LNCaP clone FGC (cell line): ENCODE measurements at regions not wholly inside any gene's neighbourhood (a gene's known extent, or its start where the extent isn't known, plus 50 kb on each side); places are given as distances from the start of the nearest gene placed in this dataset.

Source experiments
- DNase-seq: peaks from one replicate; pipeline ENCODE4 v3.0.0-alpha.2; 2011; ENCODE audit warnings: low read depth
- H3K4me3 ChIP-seq: 2 replicates; pipeline ENCODE4 v1.5.1; 2011; ENCODE audit warnings: mild to moderate bottlenecking, low read depth, low read length, control low read depth
- TF ChIP-seq, protein P1 (sequence below): IDR thresholded peaks from 2 replicates; pipeline ENCODE4 v1.5.1; 2012; ENCODE audit warnings: mild to moderate bottlenecking; ENCODE audit not compliant: control insufficient read depth, insufficient read depth; ENCODE audit errors: extremely low read depth

DNA sequence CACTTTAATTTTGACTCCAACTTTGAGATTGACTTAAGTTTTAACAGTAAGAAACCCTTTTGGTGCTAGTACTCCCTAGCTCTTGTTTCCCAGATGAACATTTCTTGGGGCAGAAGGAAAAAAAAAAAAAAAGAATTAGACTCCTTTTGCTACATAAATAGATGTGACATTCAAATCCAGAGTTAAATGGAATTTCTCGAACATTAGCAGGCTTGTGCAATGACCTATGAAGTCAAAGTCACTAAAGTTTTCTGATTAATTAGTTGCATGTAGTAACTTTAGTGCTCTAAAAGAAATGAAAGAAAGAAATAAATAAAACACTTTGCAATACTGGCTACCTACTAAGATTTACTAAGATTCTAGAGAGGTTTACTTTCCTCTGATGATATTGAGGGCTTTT is 106.8 kb downstream of the TMEM174 start:
- no peak for DNase-seq
- H3K4me3 ChIP-seq, result no peak overlapping the region
- TF ChIP-seq, protein P1, sequence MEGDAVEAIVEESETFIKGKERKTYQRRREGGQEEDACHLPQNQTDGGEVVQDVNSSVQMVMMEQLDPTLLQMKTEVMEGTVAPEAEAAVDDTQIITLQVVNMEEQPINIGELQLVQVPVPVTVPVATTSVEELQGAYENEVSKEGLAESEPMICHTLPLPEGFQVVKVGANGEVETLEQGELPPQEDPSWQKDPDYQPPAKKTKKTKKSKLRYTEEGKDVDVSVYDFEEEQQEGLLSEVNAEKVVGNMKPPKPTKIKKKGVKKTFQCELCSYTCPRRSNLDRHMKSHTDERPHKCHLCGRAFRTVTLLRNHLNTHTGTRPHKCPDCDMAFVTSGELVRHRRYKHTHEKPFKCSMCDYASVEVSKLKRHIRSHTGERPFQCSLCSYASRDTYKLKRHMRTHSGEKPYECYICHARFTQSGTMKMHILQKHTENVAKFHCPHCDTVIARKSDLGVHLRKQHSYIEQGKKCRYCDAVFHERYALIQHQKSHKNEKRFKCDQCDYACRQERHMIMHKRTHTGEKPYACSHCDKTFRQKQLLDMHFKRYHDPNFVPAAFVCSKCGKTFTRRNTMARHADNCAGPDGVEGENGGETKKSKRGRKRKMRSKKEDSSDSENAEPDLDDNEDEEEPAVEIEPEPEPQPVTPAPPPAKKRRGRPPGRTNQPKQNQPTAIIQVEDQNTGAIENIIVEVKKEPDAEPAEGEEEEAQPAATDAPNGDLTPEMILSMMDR, result no peak

DNA sequence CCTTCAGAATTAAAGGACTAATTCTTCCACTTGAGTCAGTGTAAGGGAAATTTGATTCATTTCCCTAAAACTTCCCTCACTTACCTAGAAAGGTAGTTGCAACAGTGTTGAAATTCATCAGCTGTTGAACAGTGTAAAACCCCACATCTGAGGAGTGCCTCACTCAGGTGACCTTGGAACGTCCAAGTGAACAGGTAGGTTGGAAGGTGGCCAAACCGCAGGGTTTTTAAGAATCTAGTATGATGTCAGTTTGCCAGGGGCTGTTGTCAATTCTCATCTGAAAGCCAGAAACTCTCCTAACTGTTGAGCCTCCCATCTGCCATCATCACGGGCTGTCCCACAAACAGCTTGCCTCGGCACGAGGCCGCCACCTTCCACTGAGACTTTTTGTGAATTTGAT is 105.7 kb downstream of the TMEM174 start:
- TF ChIP-seq, protein P1, result no peak
- DNase-seq, result no peak
- H3K4me3 ChIP-seq, result no peak overlapping the region

DNA sequence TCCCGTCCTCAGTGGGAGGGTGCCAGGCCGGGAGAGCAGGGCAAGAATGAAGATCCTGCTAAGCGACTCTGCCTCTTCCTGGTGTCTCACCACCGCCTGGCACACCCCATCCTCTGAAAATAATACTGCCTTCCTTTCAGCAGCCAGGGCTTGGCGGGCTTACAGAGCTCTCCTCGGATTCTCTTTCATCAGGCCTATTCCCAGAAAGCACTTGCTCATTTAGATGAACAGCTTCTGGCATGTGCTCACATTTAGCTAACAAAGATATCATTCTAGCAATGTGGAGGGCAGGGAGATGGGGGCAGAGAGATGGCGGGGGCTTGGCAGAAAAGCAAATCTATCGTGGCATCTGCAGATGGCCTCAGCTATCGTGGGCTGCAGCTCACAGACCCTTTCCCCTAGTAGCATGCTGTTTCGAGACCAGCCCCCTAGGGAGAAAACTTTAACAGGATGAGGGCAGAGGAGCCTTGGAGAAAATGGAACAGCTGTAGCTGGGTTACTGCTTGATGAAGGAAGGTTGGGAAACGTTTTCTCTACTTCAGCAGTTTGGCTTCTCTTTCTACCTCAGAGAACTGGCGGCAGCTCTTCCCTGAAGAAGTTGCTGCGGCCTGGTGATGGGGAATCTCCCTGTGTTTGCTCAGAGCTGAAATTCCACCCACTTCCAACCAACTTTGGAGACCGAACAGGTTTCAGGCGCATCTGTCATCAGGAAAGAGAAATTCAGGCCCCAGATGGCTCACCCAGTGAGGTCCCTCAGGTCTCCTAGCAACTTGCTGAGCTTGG is 102.1 kb downstream of the TMEM174 start:
- TF ChIP-seq, protein P1, result no peak
- H3K4me3 ChIP-seq, result no peak overlapping the region
- no peak for DNase-seq

DNA sequence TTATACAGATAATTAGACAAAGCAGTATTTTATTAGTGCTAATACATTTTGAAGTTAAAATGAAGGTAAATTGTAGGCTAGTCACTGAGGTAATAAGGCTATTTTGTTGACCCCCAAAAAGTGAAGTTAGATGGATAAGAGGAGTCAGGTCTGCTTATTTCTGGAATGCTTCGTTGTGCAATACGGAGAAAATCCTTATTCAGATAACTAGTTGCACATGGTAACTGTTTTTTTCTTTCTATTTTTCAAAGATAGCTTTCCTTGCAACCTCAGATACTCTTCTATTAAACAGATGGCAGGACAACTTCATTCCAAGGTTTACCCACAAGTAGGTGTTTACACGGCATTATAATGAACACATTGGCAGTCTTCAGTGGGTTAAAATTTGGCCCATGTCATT is 101.1 kb downstream of the TMEM174 start:
- H3K4me3 ChIP-seq, result no peak overlapping the region
- no peak for DNase-seq
- TF ChIP-seq, protein P1, result no peak

DNA sequence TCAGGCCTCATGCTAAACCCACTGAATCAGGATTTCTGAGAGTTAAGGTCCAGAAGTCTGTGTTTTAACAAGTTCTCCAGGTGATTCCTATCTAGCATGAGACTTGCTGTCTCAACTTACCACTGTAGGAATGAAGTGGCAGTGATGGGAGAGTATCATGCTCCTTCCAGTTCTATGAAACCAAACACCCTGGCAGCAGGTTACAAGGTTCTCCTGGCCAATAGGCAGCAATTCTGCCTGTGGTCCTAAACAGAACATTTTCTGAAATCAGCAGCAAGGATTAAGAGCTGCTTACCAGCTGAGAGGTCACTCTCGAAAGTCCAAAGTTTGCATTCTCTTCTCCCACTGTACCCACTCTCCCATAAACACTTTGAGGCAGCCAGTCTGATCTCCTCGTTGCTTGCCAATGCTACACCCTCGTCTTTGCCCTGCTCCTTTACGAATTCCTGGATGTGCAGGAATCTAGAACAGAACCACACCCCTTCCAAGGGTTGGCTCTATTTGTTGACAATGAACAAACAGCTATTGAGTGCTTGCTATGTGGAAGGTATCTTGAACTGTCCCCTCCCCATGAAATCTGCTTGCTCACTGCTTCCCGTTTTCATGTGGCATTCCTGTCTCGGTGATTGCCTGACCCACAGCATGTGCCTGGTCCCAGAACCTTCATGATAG is 100.5 kb downstream of the TMEM174 start:
- no peak for DNase-seq
- TF ChIP-seq, protein P1, result no peak
- no peak overlapping the region for H3K4me3 ChIP-seq

DNA sequence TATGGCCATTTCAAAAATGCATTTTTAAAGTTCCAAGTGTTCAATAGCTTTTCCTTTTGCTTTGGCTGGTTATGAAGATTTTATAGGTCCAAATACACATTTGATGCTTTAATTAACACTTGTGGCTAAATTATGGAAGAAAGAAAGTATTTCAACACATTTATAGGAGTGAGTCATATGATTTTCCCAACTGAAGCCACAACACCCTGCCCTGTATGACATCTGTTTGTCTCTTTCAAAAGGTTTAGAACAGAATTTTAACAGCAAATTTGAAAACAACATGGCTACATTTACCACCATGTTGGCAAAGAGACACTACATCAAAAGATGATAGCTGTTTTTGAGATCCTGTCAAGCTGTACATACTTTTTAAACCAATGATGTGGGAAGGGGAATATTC is 99.4 kb downstream of the TMEM174 start:
- TF ChIP-seq, protein P1, result no peak
- H3K4me3 ChIP-seq, result no peak overlapping the region
- no peak for DNase-seq
